ENCODE measurements at regions not wholly inside any gene's neighbourhood (a gene's known extent, or its start where the extent isn't known, plus 50 kb on each side); places are given as distances from the start of the nearest gene placed in this dataset.

- TF ChIP-seq PREB (CRISPR knock-in tag; IDR thresholded peaks at IDR 0.05; ENCODE audit: borderline replicate concordance) (no peak), CBFB (CRISPR knock-in tag; IDR thresholded peaks at IDR 0.05; ENCODE audit: low read depth) (no peak), FOXP4 (CRISPR knock-in tag; IDR thresholded peaks at IDR 0.05) (no peak), FOXK1 (CRISPR knock-in tag; IDR thresholded peaks at IDR 0.05) (no peak), ZNF138 (CRISPR knock-in tag; conservative IDR thresholded peaks at IDR 0.05) (no peak), USF2 (CRISPR knock-in tag; IDR thresholded peaks at IDR 0.05) (no peak)
- TF ChIP-seq, protein P1, sequence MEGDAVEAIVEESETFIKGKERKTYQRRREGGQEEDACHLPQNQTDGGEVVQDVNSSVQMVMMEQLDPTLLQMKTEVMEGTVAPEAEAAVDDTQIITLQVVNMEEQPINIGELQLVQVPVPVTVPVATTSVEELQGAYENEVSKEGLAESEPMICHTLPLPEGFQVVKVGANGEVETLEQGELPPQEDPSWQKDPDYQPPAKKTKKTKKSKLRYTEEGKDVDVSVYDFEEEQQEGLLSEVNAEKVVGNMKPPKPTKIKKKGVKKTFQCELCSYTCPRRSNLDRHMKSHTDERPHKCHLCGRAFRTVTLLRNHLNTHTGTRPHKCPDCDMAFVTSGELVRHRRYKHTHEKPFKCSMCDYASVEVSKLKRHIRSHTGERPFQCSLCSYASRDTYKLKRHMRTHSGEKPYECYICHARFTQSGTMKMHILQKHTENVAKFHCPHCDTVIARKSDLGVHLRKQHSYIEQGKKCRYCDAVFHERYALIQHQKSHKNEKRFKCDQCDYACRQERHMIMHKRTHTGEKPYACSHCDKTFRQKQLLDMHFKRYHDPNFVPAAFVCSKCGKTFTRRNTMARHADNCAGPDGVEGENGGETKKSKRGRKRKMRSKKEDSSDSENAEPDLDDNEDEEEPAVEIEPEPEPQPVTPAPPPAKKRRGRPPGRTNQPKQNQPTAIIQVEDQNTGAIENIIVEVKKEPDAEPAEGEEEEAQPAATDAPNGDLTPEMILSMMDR (IDR thresholded peaks at IDR 0.05): no peak
- TF ChIP-seq, protein P2, sequence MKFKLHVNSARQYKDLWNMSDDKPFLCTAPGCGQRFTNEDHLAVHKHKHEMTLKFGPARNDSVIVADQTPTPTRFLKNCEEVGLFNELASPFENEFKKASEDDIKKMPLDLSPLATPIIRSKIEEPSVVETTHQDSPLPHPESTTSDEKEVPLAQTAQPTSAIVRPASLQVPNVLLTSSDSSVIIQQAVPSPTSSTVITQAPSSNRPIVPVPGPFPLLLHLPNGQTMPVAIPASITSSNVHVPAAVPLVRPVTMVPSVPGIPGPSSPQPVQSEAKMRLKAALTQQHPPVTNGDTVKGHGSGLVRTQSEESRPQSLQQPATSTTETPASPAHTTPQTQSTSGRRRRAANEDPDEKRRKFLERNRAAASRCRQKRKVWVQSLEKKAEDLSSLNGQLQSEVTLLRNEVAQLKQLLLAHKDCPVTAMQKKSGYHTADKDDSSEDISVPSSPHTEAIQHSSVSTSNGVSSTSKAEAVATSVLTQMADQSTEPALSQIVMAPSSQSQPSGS (CRISPR knock-in tag; IDR thresholded peaks at IDR 0.05; ENCODE audit: borderline replicate concordance, low read depth): no peak
These were observed 223.7 kb upstream of the PCDH15 start (continued) for GRCh38 chr10:55024713-55025112.

- DNase-seq (ENCODE audit: low spot score): no peak
- peak overlapping the region; percentile 62 for H3K27ac Mint-ChIP-seq
- no peak; the same call in 1 of the 2 replicates for ATAC-seq
- POLR2A ChIA-PET: no interaction called here
- H3K4me1 Mint-ChIP-seq: peaks cover 16% of the 10 kb centered on the region
- H3K4me3 Mint-ChIP-seq: no peak overlapping the region
- CTCF ChIA-PET: no interaction called here
- H3K9me3 Mint-ChIP-seq: no peaks in the 10 kb centered on the region
- H3K36me3 Mint-ChIP-seq: no peaks in the 10 kb centered on the region
- H3K27me3 Mint-ChIP-seq (ENCODE audit: low read depth): no peaks in the 10 kb centered on the region
- no peak for TF ChIP-seq ZNF671 (CRISPR knock-in tag; IDR thresholded peaks at IDR 0.05)
- TF ChIP-seq ZMAT4 (CRISPR knock-in tag; IDR thresholded peaks at IDR 0.05): no peak
- TF ChIP-seq TEAD4 (CRISPR knock-in tag; IDR thresholded peaks at IDR 0.05): no peak
- no peak for TF ChIP-seq FOXJ3 (CRISPR knock-in tag; IDR thresholded peaks at IDR 0.05; ENCODE audit: borderline replicate concordance)
- no peak for TF ChIP-seq EMX1 (CRISPR knock-in tag; IDR thresholded peaks at IDR 0.05)
- TF ChIP-seq, protein P3, sequence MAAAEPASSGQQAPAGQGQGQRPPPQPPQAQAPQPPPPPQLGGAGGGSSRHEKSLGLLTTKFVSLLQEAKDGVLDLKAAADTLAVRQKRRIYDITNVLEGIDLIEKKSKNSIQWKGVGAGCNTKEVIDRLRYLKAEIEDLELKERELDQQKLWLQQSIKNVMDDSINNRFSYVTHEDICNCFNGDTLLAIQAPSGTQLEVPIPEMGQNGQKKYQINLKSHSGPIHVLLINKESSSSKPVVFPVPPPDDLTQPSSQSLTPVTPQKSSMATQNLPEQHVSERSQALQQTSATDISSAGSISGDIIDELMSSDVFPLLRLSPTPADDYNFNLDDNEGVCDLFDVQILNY (CRISPR knock-in tag; IDR thresholded peaks at IDR 0.05): no peak
- no peak for TF ChIP-seq ZNF232 (CRISPR knock-in tag; IDR thresholded peaks at IDR 0.05)
- TF ChIP-seq ZNF281 (CRISPR knock-in tag; IDR thresholded peaks at IDR 0.05): no peak
- no peak for TF ChIP-seq OVOL2 (CRISPR knock-in tag; IDR thresholded peaks at IDR 0.05; ENCODE audit: borderline replicate concordance)
- TF ChIP-seq, protein P1 (IDR thresholded peaks at IDR 0.05): no peak
- no peak for TF ChIP-seq ZNF423 (CRISPR knock-in tag; IDR thresholded peaks at IDR 0.05)
- no peak for TF ChIP-seq USF2 (CRISPR knock-in tag; IDR thresholded peaks at IDR 0.05)
These were observed 218.4 kb upstream of the PCDH15 start for GRCh38 chr10:55019439-55019838.

All from WTC11 (cell line).